ENCODE measurements at regions not wholly inside any gene's neighbourhood (a gene's known extent, or its start where the extent isn't known, plus 50 kb on each side); places are given as distances from the start of the nearest gene placed in this dataset.

- no peak for DNase-seq (ENCODE audit: low read depth in 3 of 3, low spot score in 2 of 3)
Observed at GRCh38 chr1:218525451-218526197, 180.5 kb downstream of the TGFB2 start.

DNA sequence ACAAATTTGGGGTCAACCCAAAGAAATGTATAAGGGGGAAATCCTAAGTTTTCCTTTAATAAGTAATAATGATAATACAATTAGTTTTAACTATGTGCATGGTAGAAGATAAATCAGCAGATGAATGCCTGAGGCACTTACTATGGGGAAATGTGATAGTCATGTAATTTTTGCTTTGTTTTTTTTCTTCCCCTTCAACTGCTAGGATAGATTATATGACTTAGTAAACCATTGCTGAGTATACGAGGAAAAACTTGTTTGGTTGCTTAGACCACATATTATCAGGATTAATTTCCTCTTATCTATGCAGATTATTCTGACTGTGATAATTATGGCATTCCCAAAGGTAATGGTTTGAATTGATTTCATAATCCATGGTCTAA, 181.1 kb downstream of the TGFB2 start:
- DNase-seq (ENCODE audit: low read depth in 3 of 3, low spot score in 2 of 3) = no peak

- DNase-seq (ENCODE audit: low read depth in 3 of 3, low spot score in 2 of 3) = no peak
Observed at GRCh38 chr1:218527737-218528136, 182.6 kb downstream of the TGFB2 start.

DNA sequence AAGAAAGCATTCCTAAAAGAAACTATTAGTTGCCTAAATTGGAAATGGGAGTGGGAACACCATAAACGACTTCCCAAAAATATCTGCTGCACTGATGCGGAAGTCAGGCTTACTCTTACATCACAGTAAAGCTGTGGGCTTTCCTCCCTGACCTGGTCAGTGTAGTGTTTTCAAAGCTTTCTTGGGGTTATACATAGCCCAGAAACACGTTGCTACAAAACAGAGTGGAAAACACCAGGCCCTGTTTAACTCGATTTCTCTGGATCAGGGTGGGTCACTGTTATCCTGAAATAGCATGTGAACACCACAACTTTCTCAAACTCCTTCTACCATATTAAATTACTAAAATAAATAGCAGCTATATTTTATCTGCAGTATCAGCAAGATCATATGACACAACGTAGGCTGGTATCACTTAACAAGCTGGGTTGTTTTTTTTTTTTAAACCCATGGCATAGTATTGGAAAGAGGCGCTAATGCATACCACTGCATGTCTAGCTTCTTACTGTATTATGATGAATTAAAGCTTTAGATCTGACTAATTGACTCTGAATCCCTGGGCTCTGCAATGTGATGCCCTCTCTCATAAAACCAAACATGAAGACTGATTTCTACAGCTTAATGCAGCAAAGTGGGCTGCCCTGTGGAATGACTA, 184.6 kb downstream of the TGFB2 start:
- peak in 1 of 3 donors; percentile 18 for DNase-seq (ENCODE audit: low read depth in 3 of 3, low spot score in 2 of 3)

DNA sequence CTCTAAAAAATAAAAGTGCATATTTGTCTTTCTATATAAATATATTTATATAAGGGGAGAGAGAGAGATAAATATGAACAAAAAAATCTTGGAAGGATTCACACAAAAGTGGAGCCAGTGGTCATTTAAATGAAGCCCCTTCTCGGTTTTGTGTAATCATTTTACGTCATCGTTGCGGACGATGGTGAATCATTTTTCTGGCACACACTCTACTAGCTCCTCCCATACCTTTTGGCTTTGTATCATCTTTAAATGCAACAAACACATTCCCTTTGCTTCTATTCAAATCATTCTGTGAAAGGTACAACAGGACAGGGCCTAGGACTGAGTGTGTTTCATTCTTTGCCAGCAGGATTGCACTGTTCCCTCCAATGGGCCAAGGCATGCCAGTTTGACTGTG, 186.8 kb downstream of the TGFB2 start:
- DNase-seq (ENCODE audit: low read depth in 3 of 3, low spot score in 2 of 3) = no peak

- DNase-seq (ENCODE audit: low read depth in 3 of 3, low spot score in 2 of 3) = no peak
Observed at GRCh38 chr1:218536296-218536986, 191.3 kb downstream of the TGFB2 start.

GRCh38 chr1:218537122-218537913, 192.2 kb downstream of the TGFB2 start:
- DNase-seq (ENCODE audit: low read depth in 3 of 3, low spot score in 2 of 3) = no peak

GRCh38 chr1:218538341-218538740, 193.2 kb downstream of the TGFB2 start:
- no peak for DNase-seq (ENCODE audit: low read depth in 3 of 3, low spot score in 2 of 3)

- no peak for DNase-seq (ENCODE audit: low read depth in 3 of 3, low spot score in 2 of 3)
Observed at GRCh38 chr1:218546314-218546713, 201.2 kb downstream of the TGFB2 start.

DNA sequence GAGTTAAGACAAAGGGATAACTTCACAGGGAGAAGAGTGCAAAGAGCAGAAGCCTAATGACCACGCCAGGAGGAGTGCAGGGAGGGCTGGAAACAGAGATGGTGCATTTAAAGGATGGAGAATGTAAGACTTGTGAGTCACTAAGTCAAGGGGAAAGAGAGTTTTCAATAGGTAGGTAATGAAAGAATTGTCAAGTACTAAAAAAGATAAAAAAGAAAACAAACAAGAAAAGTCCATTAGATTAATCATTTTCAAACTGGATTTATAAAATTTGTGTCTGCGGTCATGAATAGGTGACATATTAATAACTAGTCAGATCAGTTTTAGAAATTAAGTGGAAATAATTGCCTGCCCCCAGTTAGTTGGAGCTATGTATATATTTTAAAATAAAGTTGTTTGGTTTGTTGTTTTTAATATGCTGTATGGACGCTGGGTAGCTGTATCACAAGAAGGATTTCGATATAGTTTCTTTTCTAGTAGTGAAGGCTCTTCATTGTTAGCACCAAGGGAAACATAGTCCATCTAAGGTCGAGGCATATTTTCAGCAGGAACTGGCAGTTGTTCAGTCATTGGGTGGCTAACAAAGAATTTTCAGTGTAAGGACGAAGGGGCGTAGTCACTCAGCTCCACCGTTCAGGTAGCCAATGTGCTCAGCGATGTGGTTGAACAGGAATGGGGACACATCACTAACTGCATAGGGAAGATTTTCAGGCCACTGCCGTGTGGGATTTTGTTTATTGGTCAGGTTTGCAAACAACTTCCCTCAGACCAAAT, 203.0 kb downstream of the TGFB2 start:
- DNase-seq (ENCODE audit: low read depth in 3 of 3, low spot score in 2 of 3) = no peak

GRCh38 chr1:218548764-218549163, 203.6 kb downstream of the TGFB2 start:
- DNase-seq (ENCODE audit: low read depth in 3 of 3, low spot score in 2 of 3) = no peak

- no peak for DNase-seq (ENCODE audit: low read depth in 3 of 3, low spot score in 2 of 3)
Observed at GRCh38 chr1:218553197-218553596, 208.1 kb downstream of the TGFB2 start.

DNA sequence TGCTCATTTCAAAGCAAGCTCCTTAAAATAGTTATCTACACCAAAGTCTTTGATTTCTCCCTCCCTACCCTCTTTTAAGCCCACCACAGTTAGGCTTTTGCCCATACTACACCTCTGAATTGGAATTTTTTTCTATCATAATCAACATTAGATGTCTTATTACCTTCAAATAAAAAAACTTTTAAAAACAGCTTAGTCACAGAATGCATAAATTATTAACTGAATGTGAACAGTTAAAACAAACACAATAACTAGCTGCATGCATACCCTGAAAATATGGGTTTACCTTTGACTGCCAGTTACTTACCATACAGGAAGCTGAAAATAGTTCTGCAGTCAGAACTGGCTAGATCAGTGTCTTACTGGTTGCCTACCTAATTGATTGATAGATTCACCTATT, 210.9 kb downstream of the TGFB2 start:
- DNase-seq (ENCODE audit: low read depth in 3 of 3, low spot score in 2 of 3) = no peak

DNA sequence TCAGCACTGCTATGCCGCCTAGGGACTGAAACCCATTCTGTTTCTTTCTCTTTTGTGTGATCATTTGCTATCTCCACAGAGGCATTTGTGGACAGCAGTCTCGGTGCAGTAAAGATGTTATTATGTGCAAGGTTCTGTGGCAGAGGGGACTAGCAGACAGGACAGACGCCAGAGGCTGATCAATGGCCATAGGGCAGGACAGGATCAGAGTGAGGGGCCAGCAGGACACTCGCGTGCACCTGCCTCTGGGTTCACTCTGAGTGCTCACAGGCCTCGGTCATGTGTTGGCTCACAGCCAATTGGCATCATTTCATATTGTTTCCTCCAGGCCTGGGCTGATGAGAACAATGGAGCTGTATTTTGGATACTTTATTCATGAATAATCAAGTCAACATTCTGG, 212.6 kb downstream of the TGFB2 start:
- peak in 2 of 3 donors; percentile 10 to 21 for DNase-seq (ENCODE audit: low read depth in 3 of 3, low spot score in 2 of 3)

DNA sequence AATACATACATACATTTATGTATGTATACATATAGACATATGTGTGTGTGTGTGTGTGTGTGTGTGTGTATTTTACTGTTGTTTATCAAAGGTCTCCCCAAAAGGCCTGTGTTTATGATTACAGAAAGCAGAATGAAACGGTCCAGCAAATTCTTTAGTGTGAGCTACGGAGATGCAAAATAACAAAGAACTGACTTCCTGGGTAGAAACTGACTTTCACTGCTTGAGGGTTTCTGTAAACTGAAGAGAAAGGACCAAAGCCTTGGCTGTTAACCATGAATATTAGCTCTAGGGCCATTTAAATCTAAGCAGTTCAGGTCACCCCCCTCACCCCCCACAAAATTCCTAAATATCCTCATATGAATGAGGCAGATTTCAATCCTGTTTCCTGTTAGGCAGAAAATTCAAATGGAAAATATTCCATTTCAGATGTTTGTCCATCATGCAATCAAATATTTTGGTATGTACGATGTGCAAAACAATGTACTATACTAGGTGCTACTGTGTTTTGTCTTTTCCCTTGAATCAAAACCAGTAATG, 213.2 kb downstream of the TGFB2 start:
- no peak for DNase-seq (ENCODE audit: low read depth in 3 of 3, low spot score in 2 of 3)

GRCh38 chr1:218565377-218565776, 220.2 kb downstream of the TGFB2 start:
- DNase-seq (ENCODE audit: low read depth in 3 of 3, low spot score in 2 of 3) = no peak

GRCh38 chr1:218568962-218569550, 223.9 kb downstream of the TGFB2 start:
- no peak for DNase-seq (ENCODE audit: low read depth in 3 of 3, low spot score in 2 of 3)

DNA sequence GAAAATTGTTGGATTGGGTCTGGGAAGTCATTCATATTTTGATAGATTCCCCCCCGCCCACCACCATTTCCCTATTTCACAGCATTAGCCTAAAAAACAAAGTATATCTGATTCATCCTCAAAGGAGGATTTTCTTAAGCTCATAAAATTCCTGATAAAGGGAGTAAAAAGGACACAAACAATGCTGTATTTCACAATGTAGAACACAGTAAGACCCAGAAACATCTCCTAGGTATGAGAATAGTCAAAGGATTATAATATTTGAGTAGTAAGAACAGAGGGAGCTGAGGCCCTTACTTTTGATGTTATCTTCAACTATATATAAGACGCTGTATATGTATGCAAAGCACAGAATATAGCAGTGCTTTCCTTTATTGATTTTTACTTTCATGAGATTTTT, 225.3 kb downstream of the TGFB2 start:
- no peak for DNase-seq (ENCODE audit: low read depth in 3 of 3, low spot score in 2 of 3)

- no peak for DNase-seq (ENCODE audit: low read depth in 3 of 3, low spot score in 2 of 3)
Observed at GRCh38 chr1:218571491-218571890, 226.4 kb downstream of the TGFB2 start.

- DNase-seq (ENCODE audit: low read depth in 3 of 3, low spot score in 2 of 3) = no peak
Observed at GRCh38 chr1:218572050-218572449, 226.9 kb downstream of the TGFB2 start.

Data from right renal cortex interstitium (tissue), 3 donors.